SK-N-SH treated with all-trans-retinoic acid at 6 μM for 48 hours (cell line): ENCODE measurements at regions not wholly inside any gene's neighbourhood (a gene's known extent, or its start where the extent isn't known, plus 50 kb on each side); places are given as distances from the start of the nearest gene placed in this dataset.

ENCODE experiments used
- ATAC-seq: fragments of 200-7000 bp; cut with Tn5 transposase; 3 replicates; pipeline ENCODE4 v1.9.1; 2020; ENCODE audit warnings: mild to moderate bottlenecking, moderate library complexity
- ARNTL ChIP-seq: fragments of 450-650 bp; formaldehyde crosslinking; IDR thresholded peaks from 2 replicates; pipeline ENCODE4 v1.5.0; 2020; ENCODE audit warnings: low read depth, mild to moderate bottlenecking, moderate library complexity, borderline replicate concordance
- BACH2 ChIP-seq: fragments of 250-450 bp; sonication (Bioruptor Pico); IDR thresholded peaks from 2 replicates; pipeline ENCODE4 v1.9.0; 2021; ENCODE audit warnings: mild to moderate bottlenecking, borderline replicate concordance
- CSDC2 ChIP-seq: fragments of 250-450 bp; sonication (Bioruptor Pico); IDR thresholded peaks from 2 replicates; pipeline ENCODE4 v1.5.0; 2020; ENCODE audit warnings: mild to moderate bottlenecking, moderate library complexity
- ESRRG ChIP-seq: fragments of 250-450 bp; sonication (Bioruptor Pico); IDR thresholded peaks from 2 replicates; pipeline ENCODE4 v1.6.1; 2021; ENCODE audit warnings: mild to moderate bottlenecking
- GLIS3 ChIP-seq: fragments of 250-450 bp; sonication (Bioruptor Pico); IDR thresholded peaks from 2 replicates; pipeline ENCODE4 v1.5.0; 2020; ENCODE audit warnings: mild to moderate bottlenecking, moderate library complexity
- PPARA ChIP-seq: fragments of 250-450 bp; sonication (Bioruptor Pico); IDR thresholded peaks from 2 replicates; pipeline ENCODE4 v1.5.0; 2020; ENCODE audit warnings: mild to moderate bottlenecking, borderline replicate concordance
- RARB ChIP-seq: fragments of 250-450 bp; sonication (Bioruptor Pico); IDR thresholded peaks from 2 replicates; pipeline ENCODE4 v1.8.0; 2021; ENCODE audit warnings: mild to moderate bottlenecking, moderate library complexity
- SNAI2 ChIP-seq: fragments of 250-450 bp; sonication (Bioruptor Pico); IDR thresholded peaks from 2 replicates; pipeline ENCODE4 v1.5.0; 2020; ENCODE audit warnings: mild to moderate bottlenecking, moderate library complexity
- TCF4 ChIP-seq: fragments of 250-450 bp; sonication (Bioruptor Pico); IDR thresholded peaks from 2 replicates; pipeline ENCODE4 v1.8.0; 2021; ENCODE audit warnings: mild to moderate bottlenecking, moderate library complexity, borderline replicate concordance
- TOX ChIP-seq: fragments of 250-450 bp; sonication (Bioruptor Pico); IDR thresholded peaks from 2 replicates; pipeline ENCODE4 v1.8.0; 2021; ENCODE audit warnings: mild to moderate bottlenecking, moderate library complexity, borderline replicate concordance
- ZC3H10 ChIP-seq: fragments of 250-450 bp; sonication (Bioruptor Pico); IDR thresholded peaks from 2 replicates; pipeline ENCODE4 v1.5.1; 2021; ENCODE audit warnings: mild to moderate bottlenecking, moderate library complexity
- ZFP3 ChIP-seq: fragments of 250-450 bp; sonication (Bioruptor Pico); IDR thresholded peaks from 2 replicates; pipeline ENCODE4 v1.5.0; 2020; ENCODE audit warnings: mild to moderate bottlenecking, moderate library complexity
- ZFP30 ChIP-seq: fragments of 450-650 bp; formaldehyde crosslinking; IDR thresholded peaks from 2 replicates; pipeline ENCODE4 v1.5.0; 2022; ENCODE audit warnings: mild to moderate bottlenecking, moderate library complexity
- ZNF70 ChIP-seq: fragments of 450-650 bp; formaldehyde crosslinking; IDR thresholded peaks from 2 replicates; pipeline ENCODE4 v1.5.0; 2020; ENCODE audit warnings: mild to moderate bottlenecking, moderate library complexity
- ZNF8 ChIP-seq: fragments of 450-650 bp; formaldehyde crosslinking; IDR thresholded peaks from 2 replicates; pipeline ENCODE4 v1.5.0; 2020; ENCODE audit warnings: mild to moderate bottlenecking, moderate library complexity
- TF ChIP-seq, protein P1 (sequence below): fragments of 250-450 bp; sonication (Bioruptor Pico); IDR thresholded peaks from 2 replicates; pipeline ENCODE4 v1.8.0; 2021; ENCODE audit warnings: low read depth, mild to moderate bottlenecking, moderate library complexity, borderline replicate concordance
- TF ChIP-seq, protein P2 (sequence below): fragments of 250-450 bp; sonication (Bioruptor Pico); IDR thresholded peaks from 2 replicates; pipeline ENCODE4 v1.8.0; 2020; ENCODE audit warnings: mild to moderate bottlenecking, moderate library complexity, borderline replicate concordance
- TF ChIP-seq, protein P3 (sequence below): fragments of 250-450 bp; sonication (Bioruptor Pico); IDR thresholded peaks from 2 replicates; pipeline ENCODE4 v1.5.0; 2020; ENCODE audit warnings: mild to moderate bottlenecking, moderate library complexity
- TF ChIP-seq, protein P4 (sequence below): fragments of 250-450 bp; sonication (Bioruptor Pico); IDR thresholded peaks from 2 replicates; pipeline ENCODE4 v1.5.1; 2021; ENCODE audit warnings: mild to moderate bottlenecking, moderate library complexity
- TF ChIP-seq, protein P5 (sequence below): fragments of 250-450 bp; sonication (Bioruptor Pico); IDR thresholded peaks from 2 replicates; pipeline ENCODE4 v1.5.1; 2020; ENCODE audit warnings: low read depth, mild to moderate bottlenecking, moderate library complexity

DNA sequence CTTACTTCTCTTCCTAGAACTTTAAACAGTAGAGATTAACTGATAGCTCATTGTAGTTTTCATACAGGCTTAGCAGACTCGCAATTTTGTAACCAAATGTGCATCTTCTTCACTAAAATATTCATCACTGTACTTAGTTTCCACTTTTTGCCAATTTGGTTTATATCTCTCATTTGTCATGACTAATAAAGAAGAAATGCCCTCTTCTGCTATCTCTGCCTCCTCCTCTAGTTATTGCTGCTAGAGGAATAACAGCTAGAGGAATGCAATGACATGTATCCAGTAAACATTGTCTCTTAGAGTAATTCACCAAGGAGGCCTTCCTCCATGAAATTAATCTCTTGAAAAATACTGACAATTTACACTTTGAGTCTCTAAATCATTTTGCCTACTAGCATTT, 115.5 kb upstream of the COX10 start (continued):
- TF ChIP-seq, protein P1, sequence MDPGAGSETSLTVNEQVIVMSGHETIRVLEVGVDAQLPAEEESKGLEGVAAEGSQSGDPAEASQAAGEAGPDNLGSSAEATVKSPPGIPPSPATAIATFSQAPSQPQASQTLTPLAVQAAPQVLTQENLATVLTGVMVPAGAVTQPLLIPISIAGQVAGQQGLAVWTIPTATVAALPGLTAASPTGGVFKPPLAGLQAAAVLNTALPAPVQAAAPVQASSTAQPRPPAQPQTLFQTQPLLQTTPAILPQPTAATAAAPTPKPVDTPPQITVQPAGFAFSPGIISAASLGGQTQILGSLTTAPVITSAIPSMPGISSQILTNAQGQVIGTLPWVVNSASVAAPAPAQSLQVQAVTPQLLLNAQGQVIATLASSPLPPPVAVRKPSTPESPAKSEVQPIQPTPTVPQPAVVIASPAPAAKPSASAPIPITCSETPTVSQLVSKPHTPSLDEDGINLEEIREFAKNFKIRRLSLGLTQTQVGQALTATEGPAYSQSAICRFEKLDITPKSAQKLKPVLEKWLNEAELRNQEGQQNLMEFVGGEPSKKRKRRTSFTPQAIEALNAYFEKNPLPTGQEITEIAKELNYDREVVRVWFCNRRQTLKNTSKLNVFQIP = no peak
- TF ChIP-seq PPARA (CRISPR knock-in tag) = no peak
- no peak for TF ChIP-seq ESRRG (CRISPR knock-in tag)

DNA sequence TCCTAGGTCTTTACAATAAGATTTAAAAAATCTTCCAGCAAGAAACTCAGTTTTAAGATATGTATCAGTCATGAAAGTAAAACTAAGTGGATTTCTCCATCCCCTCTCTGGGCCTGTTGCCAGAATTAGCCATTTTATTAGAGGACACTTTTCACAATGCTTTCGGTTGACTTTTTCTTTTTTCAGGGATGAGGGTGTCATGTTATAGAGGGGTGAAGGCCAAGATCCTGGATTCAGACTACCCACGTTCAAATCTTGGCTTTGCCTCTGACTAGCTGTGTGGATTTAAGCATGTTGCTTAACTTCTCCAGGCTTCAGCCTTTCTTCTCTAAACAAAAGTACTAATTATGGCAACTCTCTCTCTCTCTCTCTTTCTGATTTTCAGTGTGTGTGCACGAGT, 111.7 kb upstream of the COX10 start:
- TF ChIP-seq BACH2 (CRISPR knock-in tag) = no peak
- no peak for TF ChIP-seq RARB (CRISPR knock-in tag)
- TF ChIP-seq, protein P2, sequence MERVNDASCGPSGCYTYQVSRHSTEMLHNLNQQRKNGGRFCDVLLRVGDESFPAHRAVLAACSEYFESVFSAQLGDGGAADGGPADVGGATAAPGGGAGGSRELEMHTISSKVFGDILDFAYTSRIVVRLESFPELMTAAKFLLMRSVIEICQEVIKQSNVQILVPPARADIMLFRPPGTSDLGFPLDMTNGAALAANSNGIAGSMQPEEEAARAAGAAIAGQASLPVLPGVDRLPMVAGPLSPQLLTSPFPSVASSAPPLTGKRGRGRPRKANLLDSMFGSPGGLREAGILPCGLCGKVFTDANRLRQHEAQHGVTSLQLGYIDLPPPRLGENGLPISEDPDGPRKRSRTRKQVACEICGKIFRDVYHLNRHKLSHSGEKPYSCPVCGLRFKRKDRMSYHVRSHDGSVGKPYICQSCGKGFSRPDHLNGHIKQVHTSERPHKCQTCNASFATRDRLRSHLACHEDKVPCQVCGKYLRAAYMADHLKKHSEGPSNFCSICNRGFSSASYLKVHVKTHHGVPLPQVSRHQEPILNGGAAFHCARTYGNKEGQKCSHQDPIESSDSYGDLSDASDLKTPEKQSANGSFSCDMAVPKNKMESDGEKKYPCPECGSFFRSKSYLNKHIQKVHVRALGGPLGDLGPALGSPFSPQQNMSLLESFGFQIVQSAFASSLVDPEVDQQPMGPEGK (CRISPR knock-in tag) = no peak
- TF ChIP-seq ZFP3 (CRISPR knock-in tag) = no peak
- no peak for TF ChIP-seq ARNTL (CRISPR knock-in tag)
- TF ChIP-seq, protein P3, sequence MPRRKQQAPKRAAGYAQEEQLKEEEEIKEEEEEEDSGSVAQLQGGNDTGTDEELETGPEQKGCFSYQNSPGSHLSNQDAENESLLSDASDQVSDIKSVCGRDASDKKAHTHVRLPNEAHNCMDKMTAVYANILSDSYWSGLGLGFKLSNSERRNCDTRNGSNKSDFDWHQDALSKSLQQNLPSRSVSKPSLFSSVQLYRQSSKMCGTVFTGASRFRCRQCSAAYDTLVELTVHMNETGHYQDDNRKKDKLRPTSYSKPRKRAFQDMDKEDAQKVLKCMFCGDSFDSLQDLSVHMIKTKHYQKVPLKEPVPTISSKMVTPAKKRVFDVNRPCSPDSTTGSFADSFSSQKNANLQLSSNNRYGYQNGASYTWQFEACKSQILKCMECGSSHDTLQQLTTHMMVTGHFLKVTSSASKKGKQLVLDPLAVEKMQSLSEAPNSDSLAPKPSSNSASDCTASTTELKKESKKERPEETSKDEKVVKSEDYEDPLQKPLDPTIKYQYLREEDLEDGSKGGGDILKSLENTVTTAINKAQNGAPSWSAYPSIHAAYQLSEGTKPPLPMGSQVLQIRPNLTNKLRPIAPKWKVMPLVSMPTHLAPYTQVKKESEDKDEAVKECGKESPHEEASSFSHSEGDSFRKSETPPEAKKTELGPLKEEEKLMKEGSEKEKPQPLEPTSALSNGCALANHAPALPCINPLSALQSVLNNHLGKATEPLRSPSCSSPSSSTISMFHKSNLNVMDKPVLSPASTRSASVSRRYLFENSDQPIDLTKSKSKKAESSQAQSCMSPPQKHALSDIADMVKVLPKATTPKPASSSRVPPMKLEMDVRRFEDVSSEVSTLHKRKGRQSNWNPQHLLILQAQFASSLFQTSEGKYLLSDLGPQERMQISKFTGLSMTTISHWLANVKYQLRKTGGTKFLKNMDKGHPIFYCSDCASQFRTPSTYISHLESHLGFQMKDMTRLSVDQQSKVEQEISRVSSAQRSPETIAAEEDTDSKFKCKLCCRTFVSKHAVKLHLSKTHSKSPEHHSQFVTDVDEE = no peak
- TF ChIP-seq CSDC2 (CRISPR knock-in tag) = no peak
- TF ChIP-seq, protein P4, sequence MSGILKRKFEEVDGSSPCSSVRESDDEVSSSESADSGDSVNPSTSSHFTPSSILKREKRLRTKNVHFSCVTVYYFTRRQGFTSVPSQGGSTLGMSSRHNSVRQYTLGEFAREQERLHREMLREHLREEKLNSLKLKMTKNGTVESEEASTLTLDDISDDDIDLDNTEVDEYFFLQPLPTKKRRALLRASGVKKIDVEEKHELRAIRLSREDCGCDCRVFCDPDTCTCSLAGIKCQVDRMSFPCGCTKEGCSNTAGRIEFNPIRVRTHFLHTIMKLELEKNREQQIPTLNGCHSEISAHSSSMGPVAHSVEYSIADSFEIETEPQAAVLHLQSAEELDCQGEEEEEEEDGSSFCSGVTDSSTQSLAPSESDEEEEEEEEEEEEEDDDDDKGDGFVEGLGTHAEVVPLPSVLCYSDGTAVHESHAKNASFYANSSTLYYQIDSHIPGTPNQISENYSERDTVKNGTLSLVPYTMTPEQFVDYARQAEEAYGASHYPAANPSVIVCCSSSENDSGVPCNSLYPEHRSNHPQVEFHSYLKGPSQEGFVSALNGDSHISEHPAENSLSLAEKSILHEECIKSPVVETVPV (CRISPR knock-in tag) = no peak
- no peak for ATAC-seq

DNA sequence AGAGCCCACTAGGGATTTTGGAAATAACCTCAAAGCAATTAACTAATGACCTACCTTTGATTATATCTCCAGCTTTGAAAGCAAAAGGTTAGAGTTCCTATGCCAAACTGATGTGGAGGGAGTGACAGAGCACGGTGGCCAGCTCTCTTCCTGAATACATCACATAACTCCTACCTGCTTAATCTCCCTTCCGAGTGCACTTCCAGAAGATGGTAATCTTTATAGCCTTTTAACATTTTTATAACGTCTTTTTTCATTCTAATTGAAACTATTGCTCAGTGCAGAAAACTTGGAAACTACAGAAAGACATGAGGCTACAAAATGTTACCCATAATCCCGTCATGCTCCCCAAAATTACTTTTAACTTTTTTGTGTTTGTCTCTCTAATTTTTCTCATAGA, 110.5 kb upstream of the COX10 start:
- no peak for TF ChIP-seq CSDC2 (CRISPR knock-in tag)
- TF ChIP-seq ZFP30 (CRISPR knock-in tag) = no peak
- no peak for TF ChIP-seq GLIS3
- TF ChIP-seq ARNTL (CRISPR knock-in tag) = no peak
- no peak for TF ChIP-seq BACH2 (CRISPR knock-in tag)
- TF ChIP-seq, protein P3 = no peak
- no peak for TF ChIP-seq ZNF70 (CRISPR knock-in tag)
- ATAC-seq = no peak

DNA sequence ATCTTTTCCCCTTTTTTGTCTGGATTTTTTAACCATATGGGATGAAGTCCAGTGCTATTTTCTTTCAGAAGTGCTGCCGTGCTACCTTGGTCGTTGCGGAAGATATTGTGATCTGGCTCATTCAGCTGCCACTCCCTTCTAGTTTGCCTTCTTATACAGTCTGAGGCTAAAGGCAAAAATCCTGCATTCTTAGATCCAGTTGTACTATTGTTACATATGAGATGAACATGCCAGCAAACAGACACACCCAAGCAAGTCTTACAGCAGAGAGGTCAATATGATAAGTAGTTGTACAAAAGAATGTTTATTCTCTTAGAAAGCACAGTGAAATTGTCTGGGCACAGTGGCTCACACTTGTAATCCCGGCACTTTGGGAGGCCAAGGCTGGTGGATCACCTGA, 108.0 kb upstream of the COX10 start:
- ATAC-seq = no peak
- TF ChIP-seq, protein P5, sequence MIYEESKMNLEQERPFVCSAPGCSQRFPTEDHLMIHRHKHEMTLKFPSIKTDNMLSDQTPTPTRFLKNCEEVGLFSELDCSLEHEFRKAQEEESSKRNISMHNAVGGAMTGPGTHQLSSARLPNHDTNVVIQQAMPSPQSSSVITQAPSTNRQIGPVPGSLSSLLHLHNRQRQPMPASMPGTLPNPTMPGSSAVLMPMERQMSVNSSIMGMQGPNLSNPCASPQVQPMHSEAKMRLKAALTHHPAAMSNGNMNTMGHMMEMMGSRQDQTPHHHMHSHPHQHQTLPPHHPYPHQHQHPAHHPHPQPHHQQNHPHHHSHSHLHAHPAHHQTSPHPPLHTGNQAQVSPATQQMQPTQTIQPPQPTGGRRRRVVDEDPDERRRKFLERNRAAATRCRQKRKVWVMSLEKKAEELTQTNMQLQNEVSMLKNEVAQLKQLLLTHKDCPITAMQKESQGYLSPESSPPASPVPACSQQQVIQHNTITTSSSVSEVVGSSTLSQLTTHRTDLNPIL = no peak
- TF ChIP-seq SNAI2 = no peak
- TF ChIP-seq ZFP3 (CRISPR knock-in tag) = no peak
- no peak for TF ChIP-seq ZNF8 (CRISPR knock-in tag)
- no peak for TF ChIP-seq TOX
- no peak for TF ChIP-seq PPARA (CRISPR knock-in tag)
- no peak for TF ChIP-seq GLIS3
- TF ChIP-seq, protein P4 (CRISPR knock-in tag) = no peak
- no peak for TF ChIP-seq TCF4 (CRISPR knock-in tag)
- no peak for TF ChIP-seq ZC3H10 (CRISPR knock-in tag)
- TF ChIP-seq, protein P3 = no peak
